ENCODE measurements at regions not wholly inside any gene's neighbourhood (a gene's known extent, or its start where the extent isn't known, plus 50 kb on each side); places are given as distances from the start of the nearest gene placed in this dataset.

DNA sequence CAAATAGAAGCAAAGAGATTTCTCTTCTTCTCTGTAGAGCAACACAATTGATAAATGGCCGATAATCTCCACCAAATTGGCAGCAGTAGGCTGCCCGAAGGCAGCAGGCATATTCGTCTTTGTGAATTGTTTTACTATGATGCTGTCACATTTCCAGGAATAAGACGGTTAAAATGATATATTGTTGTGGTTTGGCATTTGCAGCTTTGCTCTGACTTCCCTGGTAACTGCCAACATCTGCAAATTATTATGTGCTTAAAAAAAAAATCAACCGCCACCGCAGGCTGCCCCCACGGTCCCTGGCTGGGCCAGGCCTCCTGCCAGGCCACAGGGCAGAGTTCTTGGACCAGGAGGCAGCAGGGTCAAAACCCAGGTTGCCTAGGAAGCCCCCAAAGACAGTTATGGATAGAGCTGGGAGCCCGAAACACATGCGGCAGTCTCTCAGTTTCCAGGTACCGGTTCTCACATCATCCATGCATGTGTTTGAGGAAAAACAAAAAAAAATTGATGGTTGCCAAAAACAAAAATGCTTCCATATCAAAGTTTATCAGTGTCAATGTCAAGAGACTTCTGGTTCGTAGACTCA is 179.3 kb downstream of the ETS2 start:
- peak; percentile 93 for DNase-seq (ENCODE audit: low read depth)

DNA sequence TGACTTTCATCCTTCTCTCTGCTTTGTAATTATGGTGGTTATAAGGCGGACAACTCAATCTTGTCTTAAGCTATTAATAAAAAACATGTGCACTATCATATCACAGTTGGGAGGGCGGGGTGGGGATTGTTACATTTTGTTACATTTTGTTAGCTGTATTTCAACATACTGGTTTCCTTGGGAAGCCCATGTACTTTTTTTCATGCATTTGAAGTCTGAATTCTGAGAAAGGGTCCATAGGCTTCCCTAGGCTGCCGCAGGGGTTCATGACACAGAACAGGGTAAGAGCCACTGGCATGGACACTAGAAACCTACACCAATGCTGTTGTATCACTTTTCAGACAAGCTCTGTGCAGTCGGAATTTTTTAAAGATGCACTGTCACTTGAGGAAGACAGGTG is 178.8 kb downstream of the ETS2 start:
- no peak for DNase-seq (ENCODE audit: low read depth)

DNA sequence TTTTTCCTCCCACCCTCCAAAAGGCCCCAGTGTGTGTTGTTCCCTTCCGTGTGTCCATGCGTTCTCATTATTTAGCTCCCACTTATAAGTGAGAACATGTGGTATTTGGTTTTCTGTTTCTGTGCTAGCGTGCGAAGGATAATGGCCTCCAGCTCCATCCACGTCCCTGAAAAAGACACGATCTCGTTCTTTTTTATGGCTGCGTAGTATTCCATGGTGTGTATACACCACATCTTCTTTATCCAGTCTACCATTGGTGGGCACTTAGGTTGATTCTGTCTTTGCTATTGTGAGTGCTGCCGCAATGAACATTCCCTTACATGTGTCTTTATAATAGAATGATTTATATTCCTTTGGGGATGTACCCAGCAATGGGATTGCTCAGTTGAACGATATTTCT is 177.8 kb downstream of the ETS2 start:
- no peak for DNase-seq (ENCODE audit: low read depth)

DNA sequence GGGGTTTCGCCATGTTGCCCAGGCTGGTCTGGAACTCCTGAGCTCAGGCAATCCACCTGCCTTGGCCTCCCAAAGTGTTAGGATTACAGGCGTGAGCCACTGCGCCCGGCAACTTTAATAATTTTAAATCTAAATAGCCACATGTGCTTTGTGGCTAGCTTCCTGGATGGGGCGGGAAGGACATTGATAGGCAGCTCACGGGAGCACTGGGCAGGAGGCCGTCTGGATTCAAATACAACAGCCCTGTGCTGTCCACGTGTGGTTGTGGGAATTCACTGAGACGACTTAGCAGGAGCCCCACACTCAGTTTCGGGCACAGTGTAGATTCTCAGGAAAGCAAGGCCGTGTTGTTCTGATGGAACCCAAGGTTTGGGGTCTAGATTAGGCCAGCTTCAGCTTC is 177.1 kb downstream of the ETS2 start:
- DNase-seq (ENCODE audit: low read depth) = no peak

DNA sequence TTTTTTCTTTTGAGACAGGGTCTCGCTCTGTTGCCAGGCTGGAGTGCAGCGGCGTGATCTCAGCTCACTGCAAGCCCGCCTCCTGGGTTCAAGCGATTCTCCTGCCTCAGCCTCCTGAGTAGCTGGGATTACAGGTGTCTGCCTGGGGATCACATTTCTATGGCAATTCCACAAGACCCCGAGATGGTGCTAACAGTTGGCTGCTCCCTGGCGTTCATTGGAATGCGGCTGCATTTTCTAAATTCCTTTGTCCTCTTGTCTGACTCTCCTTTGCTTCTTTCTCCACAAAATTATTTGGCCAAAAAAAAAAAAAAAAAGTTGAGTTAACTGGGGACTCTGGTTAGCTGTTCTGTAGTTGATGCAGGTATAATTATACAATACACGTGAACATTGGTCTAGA is 176.4 kb downstream of the ETS2 start:
- peak; percentile 50 for DNase-seq (ENCODE audit: low read depth)

GRCh38 chr21:38980416-38981313 is 174.9 kb downstream of the ETS2 start:
- DNase-seq (ENCODE audit: low read depth) = no peak

DNA sequence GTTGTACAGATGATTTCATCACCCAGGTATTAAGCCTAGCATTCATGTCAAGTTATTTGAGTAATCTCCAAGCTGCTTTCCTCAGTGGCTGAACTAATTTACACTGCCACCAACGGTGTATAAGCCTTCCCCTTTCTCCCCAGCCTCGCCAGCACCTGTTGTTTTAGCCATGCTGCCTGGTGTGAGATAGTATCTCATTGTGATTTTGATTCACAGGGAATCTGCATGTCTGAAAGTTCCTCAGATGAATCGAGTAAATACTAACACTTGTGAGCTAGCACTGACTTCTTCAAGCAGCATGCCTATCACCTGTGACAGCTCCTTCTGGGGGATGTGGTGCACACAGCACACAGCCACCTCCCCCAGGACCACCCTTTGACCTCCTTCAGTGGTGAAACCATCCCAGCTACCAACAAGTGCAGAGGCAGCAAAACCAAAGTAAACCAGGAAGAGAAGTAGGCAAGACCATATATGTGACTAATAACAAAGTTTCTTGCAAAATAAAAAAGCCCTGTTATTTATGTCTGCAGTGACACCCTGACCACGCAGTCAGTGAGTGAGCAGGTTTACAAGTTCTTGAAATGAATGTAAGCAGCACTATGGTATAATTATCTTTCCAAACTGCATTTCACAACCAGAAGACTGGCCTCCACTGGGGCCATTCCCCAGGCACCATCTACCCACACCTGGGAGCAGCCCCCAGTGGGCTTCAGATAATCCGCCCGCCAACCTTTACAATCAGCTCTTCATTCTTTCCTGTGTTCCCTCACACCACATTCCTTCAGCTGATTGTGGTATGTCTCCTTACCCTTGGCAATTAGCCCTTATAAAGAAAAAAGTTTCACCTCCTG is 173.8 kb downstream of the ETS2 start:
- DNase-seq (ENCODE audit: low read depth) = peak; percentile 50

- no peak for DNase-seq (ENCODE audit: low read depth)
These were observed 171.2 kb downstream of the ETS2 start for GRCh38 chr21:38976900-38977299.

- no peak for DNase-seq (ENCODE audit: low read depth)
These were observed 167.8 kb downstream of the ETS2 start for GRCh38 chr21:38973552-38973951.

DNA sequence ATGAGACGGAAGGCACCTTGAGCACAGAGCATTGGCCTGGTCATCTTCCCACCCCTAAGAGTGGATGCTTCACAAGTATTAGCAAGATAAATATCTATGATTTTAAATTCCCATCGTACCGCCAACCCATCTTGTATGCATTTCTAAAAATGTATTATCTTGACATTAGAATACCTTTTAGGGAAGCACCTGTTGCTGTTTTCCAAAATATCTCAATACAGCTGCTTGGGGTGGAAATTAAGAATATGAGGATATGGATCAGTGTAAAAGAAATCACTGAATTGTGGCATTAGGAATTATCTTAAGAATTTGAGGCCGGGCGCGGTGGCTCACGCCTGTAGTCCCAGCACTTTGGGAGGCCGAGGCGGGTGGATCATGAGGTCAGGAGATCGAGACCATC is 166.3 kb downstream of the ETS2 start:
- DNase-seq (ENCODE audit: low read depth) = no peak

DNA sequence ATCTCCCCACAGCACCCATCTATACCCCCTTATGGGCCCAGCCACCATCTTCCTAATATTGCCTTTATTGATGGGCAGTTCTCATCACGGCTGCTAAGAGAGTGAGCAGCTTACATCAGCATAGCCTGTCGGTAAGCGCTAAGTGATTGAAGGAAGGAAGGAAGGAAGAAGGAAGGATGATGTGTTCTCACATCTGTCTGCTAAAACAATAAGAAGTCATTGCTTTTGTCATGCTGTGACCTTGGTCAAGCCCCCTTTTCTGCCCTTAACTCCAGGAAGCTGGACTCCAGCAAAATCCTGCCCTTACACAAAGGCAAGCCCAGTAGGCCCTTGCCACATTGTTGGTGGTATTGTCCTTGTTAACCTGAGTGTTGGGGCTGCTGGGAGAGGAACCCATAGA is 165.0 kb downstream of the ETS2 start:
- DNase-seq (ENCODE audit: low read depth) = no peak

DNA sequence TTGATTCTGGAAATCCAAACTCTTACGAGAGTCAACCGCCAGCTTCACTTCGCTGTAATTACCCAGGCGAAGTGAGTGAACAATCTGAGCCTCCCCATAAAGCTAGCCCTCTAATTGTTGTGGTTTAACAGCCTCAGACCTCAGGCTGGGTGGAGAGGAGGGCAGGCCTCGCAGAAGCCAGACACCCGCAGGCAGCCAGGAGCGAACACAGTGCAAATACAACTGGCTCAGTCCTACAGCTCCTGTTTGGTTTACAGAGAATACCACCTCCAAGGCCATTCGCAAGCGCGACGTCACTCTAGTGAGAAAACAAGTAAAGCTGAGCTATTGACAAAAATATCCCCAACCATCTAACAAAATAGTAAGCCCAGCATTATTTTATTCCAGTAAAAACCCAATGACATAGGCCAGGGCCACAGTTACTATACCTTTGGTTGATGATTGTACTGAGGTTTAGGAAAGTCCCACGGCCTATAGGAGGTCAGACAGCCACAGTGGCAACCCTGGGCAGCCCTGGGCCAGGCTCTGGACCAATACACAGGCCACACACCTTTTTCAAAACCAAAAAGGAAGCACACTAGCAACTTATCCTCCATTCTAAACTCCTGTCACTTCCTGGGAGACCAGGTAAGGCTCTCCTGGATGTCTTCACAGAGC is 163.3 kb downstream of the ETS2 start:
- DNase-seq (ENCODE audit: low read depth) = no peak

DNA sequence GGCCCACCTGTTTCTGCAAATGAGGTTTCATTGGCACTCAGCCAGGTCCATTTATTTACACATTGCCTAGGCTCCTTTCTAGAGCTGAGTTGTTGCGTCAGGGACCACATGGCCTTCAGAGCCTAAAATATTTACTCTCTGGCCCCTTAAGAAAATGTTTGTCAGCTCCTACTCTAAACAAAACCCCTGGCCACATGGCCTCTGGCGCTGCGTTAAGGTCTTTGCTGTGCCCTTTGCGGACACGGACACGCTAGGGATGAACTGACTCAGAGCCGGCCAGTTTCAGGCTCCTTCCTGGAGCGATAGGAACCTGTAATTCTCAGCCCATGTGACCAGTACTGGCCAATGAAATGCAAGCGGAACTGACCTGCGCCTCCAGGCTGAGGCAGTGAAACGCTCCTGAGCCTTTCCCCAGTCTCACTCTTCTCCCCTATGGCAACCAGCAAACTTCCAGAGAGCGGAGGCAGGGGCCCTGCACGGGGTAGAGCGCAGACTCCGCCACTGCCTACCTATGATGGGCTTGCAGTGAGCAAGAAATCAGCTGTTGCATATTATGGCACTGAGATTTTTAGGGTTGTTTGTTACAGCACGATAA is 160.3 kb downstream of the ETS2 start:
- DNase-seq (ENCODE audit: low read depth) = peak; percentile 40

- peak; percentile 30 for DNase-seq (ENCODE audit: low read depth)
These were observed 159.5 kb downstream of the ETS2 start for GRCh38 chr21:38965241-38965640.

GRCh38 chr21:38963006-38963405 is 157.3 kb downstream of the ETS2 start:
- no peak for DNase-seq (ENCODE audit: low read depth)

DNA sequence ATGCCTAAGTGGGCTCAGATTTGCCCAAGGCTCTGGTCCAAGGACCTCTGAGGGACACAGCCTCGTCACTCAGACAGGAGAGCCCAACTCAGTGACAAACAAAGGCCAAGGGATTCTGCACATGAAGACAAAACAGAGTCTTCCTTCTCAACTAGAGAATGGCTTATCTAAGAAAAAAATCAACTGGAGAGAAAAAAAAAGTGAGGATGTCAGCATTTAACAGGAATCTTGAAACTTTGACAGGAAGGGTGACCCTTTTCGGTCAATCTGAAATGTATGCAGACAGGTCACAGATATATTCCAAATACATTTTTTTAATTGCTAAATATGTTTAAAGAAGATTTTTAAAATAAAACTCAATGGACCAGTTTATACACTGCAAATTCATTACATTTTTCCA is 154.5 kb downstream of the ETS2 start:
- DNase-seq (ENCODE audit: low read depth) = no peak

DNA sequence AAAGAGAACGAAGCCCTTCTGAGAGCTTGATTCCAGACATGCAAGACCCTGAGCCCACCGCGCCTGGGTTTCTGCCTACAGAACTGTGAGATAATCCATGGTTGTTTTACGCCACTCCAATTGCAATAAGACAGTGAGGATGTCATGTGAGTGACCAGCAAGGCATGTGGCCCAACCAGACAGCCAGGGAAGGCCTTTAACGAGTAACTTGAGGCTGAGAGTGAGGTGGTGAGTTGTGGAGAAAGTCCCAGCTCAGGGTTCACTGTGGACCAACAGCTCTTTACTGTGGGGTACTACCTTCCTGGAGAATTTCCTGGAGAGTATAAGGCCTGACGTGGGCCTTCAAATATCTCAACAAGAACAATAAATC is 153.9 kb downstream of the ETS2 start:
- DNase-seq (ENCODE audit: low read depth) = peak; percentile 45

GRCh38 chr21:38958940-38959691 is 153.4 kb downstream of the ETS2 start:
- peak; percentile 93 for DNase-seq (ENCODE audit: low read depth)

DNA sequence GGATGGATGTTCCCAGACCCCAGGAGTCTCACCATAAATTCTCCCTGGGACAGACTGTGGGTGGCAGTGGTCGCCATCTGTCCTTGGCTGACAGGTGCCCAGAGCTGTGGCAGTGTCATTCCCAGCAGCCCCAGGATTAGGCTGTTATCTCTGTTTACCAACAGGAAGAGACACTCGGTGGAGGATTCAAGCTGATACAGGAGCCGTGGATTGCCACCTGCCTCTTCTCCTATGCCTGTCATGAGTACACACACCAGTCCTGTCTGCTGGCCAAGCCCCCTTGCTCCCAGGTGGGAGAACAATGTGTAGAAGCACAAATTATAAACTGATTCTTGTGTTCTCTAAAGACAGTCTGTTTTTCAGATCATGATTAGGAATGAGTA is 152.6 kb downstream of the ETS2 start:
- no peak for DNase-seq (ENCODE audit: low read depth)

DNA sequence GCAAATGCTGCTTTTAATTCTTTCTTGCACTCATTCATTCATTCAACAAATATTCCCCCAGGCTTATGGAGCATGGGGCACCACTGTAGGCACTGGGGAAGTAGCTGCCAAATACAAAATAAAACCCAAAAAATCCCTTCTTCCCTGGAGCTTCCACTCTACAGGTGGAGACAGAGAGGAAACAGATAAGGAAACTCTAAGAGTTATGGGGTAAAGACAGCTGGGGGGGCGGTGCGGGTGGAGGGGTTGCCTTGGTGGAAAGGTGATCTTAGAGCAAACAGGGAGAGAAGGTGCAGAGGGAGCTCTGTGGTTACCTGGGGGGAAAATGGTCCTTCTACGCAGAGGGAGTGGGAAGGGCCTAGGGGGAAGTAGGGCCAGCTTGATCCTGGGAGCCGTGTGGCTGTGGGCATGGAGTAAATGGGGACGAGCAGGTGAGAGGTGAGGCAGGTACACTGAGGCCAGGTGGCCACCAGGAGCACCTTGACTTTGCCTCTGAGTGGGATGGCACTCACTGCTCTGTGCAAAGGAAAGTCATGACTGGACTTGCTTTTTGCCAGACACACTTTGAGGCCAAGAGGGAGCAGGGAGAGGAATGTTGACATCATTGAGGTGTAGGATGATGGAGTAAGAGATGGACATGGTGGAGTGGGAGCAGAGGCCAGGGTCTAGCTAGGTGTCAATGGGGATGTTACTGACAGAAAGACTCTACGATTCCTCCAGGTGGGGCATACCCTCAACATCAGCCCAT is 152.0 kb downstream of the ETS2 start:
- DNase-seq (ENCODE audit: low read depth) = no peak

Data from EH (cell line).